ENCODE measurements at regions not wholly inside any gene's neighbourhood (a gene's known extent, or its start where the extent isn't known, plus 50 kb on each side); places are given as distances from the start of the nearest gene placed in this dataset.

DNA sequence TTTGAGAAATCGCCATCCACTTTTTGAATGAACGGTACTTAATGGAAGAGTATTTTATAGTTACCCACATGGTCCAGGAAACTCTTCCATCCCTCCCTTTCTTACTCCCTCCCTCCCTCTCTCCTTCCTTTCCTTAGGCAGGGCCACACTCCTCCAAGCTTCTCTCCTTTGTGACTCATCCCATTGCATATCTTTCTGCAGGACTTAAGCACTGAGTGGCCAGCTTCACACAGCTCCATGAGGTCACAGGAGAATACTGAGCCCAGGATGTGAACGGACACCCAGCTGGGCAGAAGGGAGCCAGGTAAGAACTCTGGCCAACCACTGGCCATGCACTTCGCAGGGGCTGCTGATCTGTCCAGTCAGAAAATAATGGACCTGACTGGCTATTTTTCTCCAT is 189.7 kb upstream of the ADCY1 start:
- Mint-ChIP-seq H3K36me3 (ENCODE audit: low read depth) (no peaks in the 10 kb centered on the region), H3K4me3 (no peak overlapping the region), H3K27ac (no peak overlapping the region), H3K9me3 (no peaks in the 10 kb centered on the region), H3K4me1 (no peaks in the 10 kb centered on the region), H3K27me3 (no peaks in the 10 kb centered on the region)
- POLR2A ChIA-PET, result no interaction called here
- CTCF ChIA-PET, result no interaction called here
- no peak for DNase-seq

DNA sequence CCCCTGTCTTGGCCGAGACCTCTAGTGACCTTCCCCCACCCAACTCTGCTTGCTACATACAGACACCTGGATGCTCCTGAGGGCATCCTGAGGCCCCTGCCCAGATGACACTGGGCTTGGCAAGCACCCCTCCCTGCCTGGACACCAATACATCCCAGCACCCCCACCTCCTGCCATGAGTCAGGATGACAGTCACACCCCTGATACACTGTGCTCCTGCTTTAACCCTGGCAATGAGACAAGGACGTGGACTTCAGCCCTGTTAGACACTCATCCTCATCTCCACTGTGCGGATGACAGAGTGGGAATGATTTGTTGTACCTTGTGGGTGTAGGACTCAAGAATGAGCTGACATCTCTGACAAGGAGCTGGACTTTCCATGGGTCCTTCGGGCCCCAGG is 186.3 kb upstream of the ADCY1 start:
- H3K36me3 Mint-ChIP-seq (ENCODE audit: low read depth), result no peaks in the 10 kb centered on the region
- H3K9me3 Mint-ChIP-seq, result peaks cover 4% of the 10 kb centered on the region
- no peaks in the 10 kb centered on the region for H3K27me3 Mint-ChIP-seq
- no peak overlapping the region for H3K27ac Mint-ChIP-seq
- ChIA-PET POLR2A (no interaction called here), CTCF (no interaction called here)
- H3K4me1 Mint-ChIP-seq, result no peaks in the 10 kb centered on the region
- no peak for DNase-seq
- H3K4me3 Mint-ChIP-seq, result no peak overlapping the region

DNA sequence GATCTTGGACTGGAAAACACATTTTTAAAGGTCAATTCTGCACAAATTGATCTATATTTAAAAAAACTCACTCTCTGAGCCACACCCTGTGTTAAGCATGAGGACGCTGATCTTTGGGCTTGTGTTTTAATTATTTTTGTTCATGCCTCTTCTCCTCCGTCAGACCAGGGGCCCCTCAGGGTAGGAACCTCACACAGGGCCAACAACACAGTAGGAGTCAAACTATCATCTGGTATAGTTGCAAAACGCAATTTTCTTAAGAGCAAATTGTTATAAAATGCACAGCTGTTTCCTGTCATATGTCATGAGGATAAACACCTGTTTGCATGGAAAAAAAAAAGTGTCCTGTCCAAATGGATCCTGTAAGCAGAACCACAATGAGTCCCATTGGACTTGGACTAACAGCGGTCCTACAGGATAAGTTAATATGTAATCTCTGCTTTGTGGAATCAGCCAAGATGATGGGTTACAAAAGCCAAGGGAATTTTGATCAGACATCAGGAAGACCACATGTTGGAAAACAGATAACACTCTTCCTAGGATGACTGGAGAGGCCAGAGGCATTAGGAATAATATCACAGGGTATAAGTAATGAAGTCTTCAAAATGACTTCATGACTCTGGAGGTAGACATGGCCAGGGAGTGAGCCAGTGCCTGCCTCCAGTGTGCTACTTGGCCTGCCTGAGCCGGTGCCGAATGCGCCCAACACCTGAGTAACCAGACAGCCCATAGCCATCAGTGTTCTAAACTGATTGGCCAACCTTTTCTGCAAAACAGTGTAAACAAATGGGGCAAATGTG is 184.9 kb upstream of the ADCY1 start:
- Mint-ChIP-seq H3K36me3 (ENCODE audit: low read depth) (no peaks in the 10 kb centered on the region), H3K9me3 (peaks cover 5% of the 10 kb centered on the region), H3K27me3 (no peaks in the 10 kb centered on the region), H3K4me3 (no peak overlapping the region), H3K4me1 (no peaks in the 10 kb centered on the region), H3K27ac (no peak overlapping the region)
- ChIA-PET CTCF (no interaction called here), POLR2A (no interaction called here)
- DNase-seq, result no peak

DNA sequence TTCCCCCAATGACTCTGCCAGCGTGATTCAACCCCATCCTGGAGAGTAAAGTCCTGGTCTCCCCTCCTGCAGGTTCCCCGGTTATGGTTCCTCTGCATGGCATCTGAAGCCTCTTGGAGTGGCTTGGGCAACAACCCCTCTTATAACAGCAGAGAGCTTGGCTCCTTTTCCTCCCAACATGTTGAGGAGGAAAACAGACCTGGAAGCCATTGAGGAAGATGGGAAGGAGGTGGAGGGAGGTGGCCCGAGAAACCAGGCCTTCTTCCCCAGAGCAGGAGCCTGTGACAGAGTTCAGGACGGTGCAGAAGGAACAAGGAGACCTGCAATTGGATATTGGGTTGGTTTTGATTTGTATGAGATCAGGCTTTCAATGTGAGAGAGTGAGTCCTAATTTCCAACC is 184.0 kb upstream of the ADCY1 start:
- H3K27ac Mint-ChIP-seq, result no peak overlapping the region
- H3K9me3 Mint-ChIP-seq, result peaks cover 14% of the 10 kb centered on the region
- POLR2A ChIA-PET, result no interaction called here
- H3K36me3 Mint-ChIP-seq (ENCODE audit: low read depth), result no peaks in the 10 kb centered on the region
- no peak for DNase-seq
- H3K4me1 Mint-ChIP-seq, result no peaks in the 10 kb centered on the region
- no peak overlapping the region for H3K4me3 Mint-ChIP-seq
- no peaks in the 10 kb centered on the region for H3K27me3 Mint-ChIP-seq
- CTCF ChIA-PET, result no interaction called here

DNA sequence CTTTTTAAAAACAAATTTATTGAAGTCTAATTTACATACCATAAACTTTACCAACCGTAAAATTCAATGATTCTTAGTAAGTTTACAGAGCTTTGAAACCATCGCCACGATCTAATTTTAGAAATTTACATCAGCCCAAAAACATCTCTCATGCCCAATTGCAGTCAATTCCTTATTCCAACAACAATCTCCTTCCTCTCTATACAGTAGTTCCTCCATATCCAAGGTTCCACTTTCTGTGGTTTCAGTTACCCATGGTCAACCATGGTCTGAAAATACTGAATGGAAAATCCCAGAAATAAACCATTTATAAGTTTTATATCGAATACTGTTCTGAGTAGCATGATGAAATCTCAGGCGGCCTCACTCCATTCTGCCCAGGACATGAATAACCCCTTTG is 183.4 kb upstream of the ADCY1 start:
- H3K9me3 Mint-ChIP-seq, result peaks cover 14% of the 10 kb centered on the region
- no peaks in the 10 kb centered on the region for H3K4me1 Mint-ChIP-seq
- no peak overlapping the region for H3K27ac Mint-ChIP-seq
- POLR2A ChIA-PET, result no interaction called here
- H3K27me3 Mint-ChIP-seq, result no peaks in the 10 kb centered on the region
- no peaks in the 10 kb centered on the region for H3K36me3 Mint-ChIP-seq (ENCODE audit: low read depth)
- H3K4me3 Mint-ChIP-seq, result no peak overlapping the region
- no peak for DNase-seq
- CTCF ChIA-PET, result no interaction called here

DNA sequence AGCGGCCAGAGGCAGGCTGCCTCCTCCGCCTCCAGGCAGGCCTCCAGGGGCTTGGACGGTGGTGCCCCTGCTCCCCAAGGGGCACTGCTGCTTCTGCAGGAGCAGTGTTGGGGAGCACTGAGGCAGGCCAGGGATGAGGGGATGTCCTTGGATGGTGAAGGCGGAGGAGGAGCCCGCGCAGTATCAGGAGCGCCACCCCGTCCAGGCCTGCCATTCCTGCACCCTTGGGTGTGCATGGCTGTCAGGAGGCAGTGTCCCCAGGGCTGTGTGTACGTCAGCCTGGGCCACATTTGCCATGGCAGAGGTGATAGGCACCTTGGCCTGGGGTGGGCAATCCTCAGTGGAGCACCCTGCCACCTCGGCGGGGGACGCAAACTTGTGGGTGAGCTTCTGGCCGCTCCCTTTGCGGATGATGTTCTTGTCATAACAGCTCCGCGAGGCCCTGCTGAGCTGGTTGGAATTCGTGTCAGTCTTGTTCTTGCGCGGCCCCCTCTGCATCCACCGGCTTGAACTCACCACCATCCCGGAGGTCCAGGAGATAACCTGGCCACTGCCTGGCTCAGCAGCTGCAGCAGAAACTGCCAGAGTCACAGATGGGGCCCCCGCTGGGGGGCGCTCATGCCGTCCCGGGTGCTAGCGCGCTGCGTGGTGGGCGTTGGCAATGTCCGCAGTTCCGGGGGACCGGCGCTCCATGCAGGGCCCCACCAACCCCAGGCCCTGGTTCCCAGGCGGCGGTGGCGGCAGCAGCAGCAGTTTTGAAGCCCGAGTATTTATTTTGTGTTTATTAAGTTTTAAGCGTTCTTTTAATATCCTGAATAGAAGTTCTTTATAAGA is 182.3 kb upstream of the ADCY1 start:
- peaks cover 14% of the 10 kb centered on the region for H3K9me3 Mint-ChIP-seq
- H3K4me1 Mint-ChIP-seq, result no peaks in the 10 kb centered on the region
- ChIA-PET POLR2A (no interaction called here), CTCF (no interaction called here)
- no peak for DNase-seq
- no peaks in the 10 kb centered on the region for H3K36me3 Mint-ChIP-seq (ENCODE audit: low read depth)
- H3K4me3 Mint-ChIP-seq, result no peak overlapping the region
- no peaks in the 10 kb centered on the region for H3K27me3 Mint-ChIP-seq
- H3K27ac Mint-ChIP-seq, result no peak overlapping the region

DNA sequence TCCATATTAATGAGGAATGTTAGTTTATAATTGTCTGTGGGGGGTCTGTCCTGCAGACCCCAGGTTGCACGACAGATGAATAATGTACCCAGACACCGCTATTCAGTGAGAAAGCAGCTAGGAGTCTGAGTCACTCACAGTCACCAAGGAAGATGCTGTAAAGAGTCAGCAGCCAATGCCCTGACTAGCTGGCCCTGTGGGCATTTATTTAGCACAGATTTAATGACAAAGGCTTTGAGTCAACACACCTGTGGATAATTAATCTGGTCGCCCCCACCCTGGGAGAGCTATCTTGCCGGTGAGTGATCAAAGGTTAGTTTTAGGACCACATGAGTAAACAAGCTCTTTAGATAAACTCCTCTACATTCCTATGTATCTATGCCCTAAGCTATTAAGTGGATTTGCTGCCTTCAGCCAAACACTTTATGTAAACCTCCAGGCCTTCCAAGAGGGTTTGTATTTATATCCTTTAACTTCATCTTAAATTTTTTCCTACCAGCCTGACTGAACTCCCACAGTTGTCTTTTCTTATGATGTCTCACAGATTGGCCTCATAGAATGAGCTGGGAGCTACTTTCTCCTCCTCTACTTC is 180.0 kb upstream of the ADCY1 start:
- ChIA-PET CTCF (no interaction called here), POLR2A (no interaction called here)
- no peaks in the 10 kb centered on the region for H3K4me1 Mint-ChIP-seq
- no peak overlapping the region for H3K4me3 Mint-ChIP-seq
- no peak overlapping the region for H3K27ac Mint-ChIP-seq
- DNase-seq, result no peak
- no peaks in the 10 kb centered on the region for H3K36me3 Mint-ChIP-seq (ENCODE audit: low read depth)
- H3K27me3 Mint-ChIP-seq, result no peaks in the 10 kb centered on the region
- H3K9me3 Mint-ChIP-seq, result peaks cover 14% of the 10 kb centered on the region

DNA sequence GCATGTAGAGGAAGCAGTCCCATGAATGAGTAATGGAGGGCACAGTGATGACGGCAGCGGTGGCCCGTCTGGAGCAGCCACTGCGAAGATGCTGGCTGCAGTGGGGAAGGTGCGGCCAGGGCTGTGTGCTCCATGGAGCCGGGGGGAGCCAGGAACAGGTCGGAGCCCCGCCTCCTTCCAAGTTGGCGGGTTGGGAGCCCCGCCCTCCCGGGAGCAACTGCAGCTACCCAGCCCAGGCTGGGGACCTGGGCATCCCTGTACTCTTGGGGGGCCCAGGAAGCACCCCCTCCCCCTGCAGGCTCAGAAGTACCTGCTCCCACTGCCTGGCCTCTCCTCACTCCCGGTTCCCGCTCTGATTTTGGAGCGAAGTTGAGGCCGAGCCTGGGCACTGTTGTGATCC is 175.1 kb upstream of the ADCY1 start:
- H3K27ac Mint-ChIP-seq, result no peak overlapping the region
- no peaks in the 10 kb centered on the region for H3K36me3 Mint-ChIP-seq (ENCODE audit: low read depth)
- no peak for DNase-seq
- ChIA-PET CTCF (no interaction called here), POLR2A (no interaction called here)
- peaks cover 5% of the 10 kb centered on the region for H3K27me3 Mint-ChIP-seq
- H3K4me3 Mint-ChIP-seq, result no peak overlapping the region
- H3K9me3 Mint-ChIP-seq, result peaks cover 17% of the 10 kb centered on the region
- H3K4me1 Mint-ChIP-seq, result peaks cover 9% of the 10 kb centered on the region

DNA sequence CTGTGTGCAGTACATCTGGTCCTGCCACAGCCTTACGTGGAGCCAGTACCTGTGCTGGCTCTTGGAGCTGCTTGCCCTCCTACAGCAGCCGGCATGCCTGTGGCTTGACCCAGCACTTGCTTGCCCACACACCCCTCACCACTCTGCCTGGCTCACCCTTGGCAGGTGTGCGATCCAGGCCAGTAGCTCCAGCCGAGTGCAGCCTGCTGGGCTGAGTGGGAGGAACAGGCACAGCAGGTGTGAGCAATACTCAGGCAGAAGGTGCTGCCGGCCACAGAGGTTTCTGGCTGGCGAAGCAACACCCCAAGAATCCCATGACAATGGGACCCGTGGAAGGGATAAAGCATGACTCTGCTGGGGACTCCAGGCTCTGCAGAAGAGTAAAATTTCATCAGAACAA is 173.5 kb upstream of the ADCY1 start:
- Mint-ChIP-seq H3K9me3 (peaks cover 7% of the 10 kb centered on the region), H3K36me3 (ENCODE audit: low read depth) (no peaks in the 10 kb centered on the region), H3K4me3 (no peak overlapping the region), H3K27me3 (peaks cover 7% of the 10 kb centered on the region), H3K27ac (no peak overlapping the region), H3K4me1 (peaks cover 9% of the 10 kb centered on the region)
- DNase-seq, result no peak
- ChIA-PET CTCF (no interaction called here), POLR2A (no interaction called here)

DNA sequence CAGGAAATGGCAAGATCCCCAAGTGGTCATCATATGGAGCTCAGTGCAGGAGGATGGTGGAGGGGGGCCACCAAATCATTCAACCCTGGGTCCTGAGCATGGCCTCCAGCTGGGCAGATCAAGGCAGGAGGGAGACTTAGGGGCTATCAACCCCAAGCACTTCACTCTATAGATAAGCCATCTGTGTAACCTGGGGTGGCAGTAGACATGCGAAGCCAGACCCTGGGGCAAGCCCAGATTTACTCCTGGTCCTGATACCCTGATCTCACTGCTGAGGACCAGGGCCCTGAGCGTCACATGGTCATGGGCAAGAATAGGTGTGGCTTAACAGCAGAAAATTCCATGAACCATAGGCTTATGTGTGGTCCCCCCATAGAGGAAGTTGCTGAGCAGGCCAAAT is 173.0 kb upstream of the ADCY1 start:
- DNase-seq, result no peak
- Mint-ChIP-seq H3K27me3 (peaks cover 7% of the 10 kb centered on the region), H3K36me3 (ENCODE audit: low read depth) (no peaks in the 10 kb centered on the region), H3K4me1 (peaks cover 9% of the 10 kb centered on the region), H3K9me3 (peaks cover 7% of the 10 kb centered on the region), H3K27ac (no peak overlapping the region), H3K4me3 (no peak overlapping the region)
- POLR2A ChIA-PET, result no interaction called here
- CTCF ChIA-PET, result no interaction called here

DNA sequence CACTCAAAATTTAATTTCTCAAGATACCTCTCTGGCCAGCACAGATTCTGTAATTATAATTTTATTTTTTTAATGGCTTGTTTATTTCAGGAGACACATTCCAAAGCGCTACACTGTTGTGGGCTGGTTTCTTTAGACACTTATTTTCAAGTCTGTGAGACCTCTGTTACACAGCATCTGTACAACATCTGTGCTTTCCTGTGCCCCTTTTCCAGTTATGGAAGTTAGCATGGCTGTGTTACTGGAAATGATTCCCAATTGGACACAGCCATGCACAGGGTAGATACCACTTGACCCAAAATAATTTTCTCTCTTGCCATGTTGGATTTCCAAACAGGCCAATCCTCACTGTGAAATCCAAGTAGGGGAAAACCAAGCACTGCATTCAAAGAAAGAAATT is 172.3 kb upstream of the ADCY1 start:
- POLR2A ChIA-PET, result no interaction called here
- Mint-ChIP-seq H3K4me3 (no peak overlapping the region), H3K36me3 (ENCODE audit: low read depth) (no peaks in the 10 kb centered on the region), H3K9me3 (peaks cover 7% of the 10 kb centered on the region), H3K4me1 (peaks cover 9% of the 10 kb centered on the region), H3K27ac (no peak overlapping the region), H3K27me3 (peaks cover 12% of the 10 kb centered on the region)
- no peak for DNase-seq
- CTCF ChIA-PET, result interaction anchor here (1.0 kb wide), 1 partner anchor 26 kb away, joined by 3 read pairs; no protein-coding TSS in a partner anchor

DNA sequence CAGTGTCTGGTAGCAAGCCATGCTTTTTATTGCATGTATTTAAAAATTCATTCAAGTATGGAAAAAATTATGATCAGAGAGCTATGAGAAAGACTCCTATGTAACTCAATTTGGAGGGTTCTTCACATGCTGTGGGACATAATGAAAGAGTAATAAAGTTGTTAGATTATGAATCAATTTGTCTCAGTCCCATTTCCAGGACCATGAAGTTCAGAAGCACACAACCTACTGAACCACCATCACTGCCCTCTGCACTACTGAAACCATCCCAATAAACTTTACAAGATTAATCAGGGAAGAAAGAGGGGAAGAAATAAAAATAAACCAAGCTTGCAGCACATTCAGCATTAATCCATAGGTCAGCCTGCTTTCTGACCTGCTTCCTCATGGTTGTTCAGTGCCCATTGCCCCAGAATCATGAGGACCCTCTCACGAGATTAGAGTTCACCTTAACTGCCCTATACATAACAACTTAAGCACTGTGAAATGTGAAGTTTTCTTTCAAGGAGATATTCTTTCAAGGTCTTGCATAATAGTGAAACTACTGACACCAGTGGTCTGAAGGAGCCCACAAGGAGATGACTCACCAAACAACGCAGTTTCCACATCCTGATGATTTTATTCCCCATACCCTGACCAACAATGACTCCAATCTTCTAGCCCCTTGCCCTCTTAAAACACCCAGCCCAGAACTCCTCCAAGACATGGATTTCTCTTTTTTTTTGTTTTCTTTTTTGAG is 171.5 kb upstream of the ADCY1 start:
- no peak for DNase-seq
- H3K27ac Mint-ChIP-seq, result no peak overlapping the region
- H3K27me3 Mint-ChIP-seq, result peaks cover 12% of the 10 kb centered on the region
- ChIA-PET POLR2A (no interaction called here), CTCF (interaction anchor here (1.0 kb wide), 1 partner anchor 25 kb away, joined by 3 read pairs; no protein-coding TSS in a partner anchor)
- no peaks in the 10 kb centered on the region for H3K36me3 Mint-ChIP-seq (ENCODE audit: low read depth)
- no peak overlapping the region for H3K4me3 Mint-ChIP-seq
- H3K4me1 Mint-ChIP-seq, result peaks cover 9% of the 10 kb centered on the region
- peaks cover 7% of the 10 kb centered on the region for H3K9me3 Mint-ChIP-seq

DNA sequence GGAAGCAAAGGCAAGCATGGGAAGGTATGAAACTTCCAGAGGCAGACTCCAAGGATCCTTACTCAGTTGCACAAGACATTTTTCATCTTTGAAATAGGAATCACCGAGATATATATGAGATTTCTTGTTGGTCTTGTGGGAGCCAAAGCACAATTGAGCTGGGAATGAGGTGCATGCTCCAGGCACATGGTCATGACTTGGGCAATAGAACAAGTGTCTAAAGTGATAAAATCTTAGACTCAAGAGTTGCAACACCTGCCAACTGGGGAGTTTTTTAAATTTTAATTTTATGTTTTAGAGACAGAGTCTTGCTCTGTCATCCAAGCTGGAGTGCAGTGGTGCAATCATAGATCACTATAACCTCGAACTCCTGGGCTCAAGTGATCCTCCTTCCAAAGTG is 169.5 kb upstream of the ADCY1 start:
- Mint-ChIP-seq H3K27ac (no peak overlapping the region), H3K9me3 (peaks cover 7% of the 10 kb centered on the region), H3K4me1 (peaks cover 9% of the 10 kb centered on the region), H3K36me3 (ENCODE audit: low read depth) (no peaks in the 10 kb centered on the region), H3K4me3 (no peak overlapping the region), H3K27me3 (peaks cover 12% of the 10 kb centered on the region)
- no peak for DNase-seq
- ChIA-PET CTCF (no interaction called here), POLR2A (no interaction called here)
